ENCODE measurements at regions not wholly inside any gene's neighbourhood (a gene's known extent, or its start where the extent isn't known, plus 50 kb on each side); places are given as distances from the start of the nearest gene placed in this dataset.

GRCh38 chr11:25775603-25776002 lies 556.3 kb upstream of the ANO3 start:
- TF ChIP-seq, protein P1, sequence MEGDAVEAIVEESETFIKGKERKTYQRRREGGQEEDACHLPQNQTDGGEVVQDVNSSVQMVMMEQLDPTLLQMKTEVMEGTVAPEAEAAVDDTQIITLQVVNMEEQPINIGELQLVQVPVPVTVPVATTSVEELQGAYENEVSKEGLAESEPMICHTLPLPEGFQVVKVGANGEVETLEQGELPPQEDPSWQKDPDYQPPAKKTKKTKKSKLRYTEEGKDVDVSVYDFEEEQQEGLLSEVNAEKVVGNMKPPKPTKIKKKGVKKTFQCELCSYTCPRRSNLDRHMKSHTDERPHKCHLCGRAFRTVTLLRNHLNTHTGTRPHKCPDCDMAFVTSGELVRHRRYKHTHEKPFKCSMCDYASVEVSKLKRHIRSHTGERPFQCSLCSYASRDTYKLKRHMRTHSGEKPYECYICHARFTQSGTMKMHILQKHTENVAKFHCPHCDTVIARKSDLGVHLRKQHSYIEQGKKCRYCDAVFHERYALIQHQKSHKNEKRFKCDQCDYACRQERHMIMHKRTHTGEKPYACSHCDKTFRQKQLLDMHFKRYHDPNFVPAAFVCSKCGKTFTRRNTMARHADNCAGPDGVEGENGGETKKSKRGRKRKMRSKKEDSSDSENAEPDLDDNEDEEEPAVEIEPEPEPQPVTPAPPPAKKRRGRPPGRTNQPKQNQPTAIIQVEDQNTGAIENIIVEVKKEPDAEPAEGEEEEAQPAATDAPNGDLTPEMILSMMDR (IDR thresholded peaks at IDR 0.05), result no peak
- TF ChIP-seq POLR2AphosphoS5 (IDR thresholded peaks at IDR 0.05), result no peak

Measured in upper lobe of left lung (tissue), 4 donors.